ENCODE measurements at regions not wholly inside any gene's neighbourhood (a gene's known extent, or its start where the extent isn't known, plus 50 kb on each side); places are given as distances from the start of the nearest gene placed in this dataset.

- in situ Hi-C loops (cut with MboI; ENCODE audit: low sequenced_read_pairs) = no loop called here
Observed at GRCh38 chr12:92089559-92089958, 56.1 kb downstream of the BTG1 start.

- in situ Hi-C loops (cut with MboI; ENCODE audit: low sequenced_read_pairs) = no loop called here
Observed at GRCh38 chr12:92088805-92089204, 56.8 kb downstream of the BTG1 start.

GRCh38 chr12:92085736-92086040 lies 60.0 kb downstream of the BTG1 start:
- in situ Hi-C loops (cut with MboI; ENCODE audit: low sequenced_read_pairs) = no loop called here

DNA sequence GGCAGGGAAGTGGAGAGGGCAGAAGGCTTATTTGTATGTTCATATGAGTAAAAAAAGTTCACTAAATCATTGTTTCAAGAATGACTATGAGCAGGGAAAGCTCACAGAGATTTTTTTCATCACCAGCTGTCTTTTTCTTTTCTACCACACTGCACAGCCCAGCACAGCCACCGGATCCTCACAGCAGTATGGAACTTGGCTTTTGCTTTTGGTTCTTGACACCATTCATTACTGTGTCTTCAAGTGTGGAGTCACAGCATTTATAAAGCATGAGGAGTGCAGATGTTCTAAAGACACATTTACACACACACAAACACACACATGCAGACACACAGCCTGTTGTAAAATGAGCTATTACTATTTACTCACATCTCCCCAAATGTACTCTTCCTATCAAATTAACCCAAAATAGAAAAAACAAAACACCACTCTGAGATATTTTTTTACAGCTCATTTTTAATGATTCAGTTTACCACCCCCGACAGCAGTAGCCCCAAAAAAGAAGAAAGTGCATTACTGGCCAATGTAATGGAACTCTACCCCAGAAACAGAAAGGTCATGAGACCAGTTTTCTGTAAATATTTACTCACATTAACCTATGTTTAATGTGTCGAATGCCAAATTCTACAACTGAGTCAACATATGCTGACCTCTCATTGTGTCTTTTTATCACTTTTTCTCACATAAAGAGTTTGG lies 60.5 kb downstream of the BTG1 start:
- in situ Hi-C loops (cut with MboI; ENCODE audit: low sequenced_read_pairs) = no loop called here

GRCh38 chr12:92080911-92081285 lies 64.7 kb downstream of the BTG1 start:
- in situ Hi-C loops (cut with MboI; ENCODE audit: low sequenced_read_pairs) = no loop called here

- in situ Hi-C loops (cut with MboI; ENCODE audit: low sequenced_read_pairs) = no loop called here
Observed at GRCh38 chr12:92079054-92079385, 66.6 kb downstream of the BTG1 start.

DNA sequence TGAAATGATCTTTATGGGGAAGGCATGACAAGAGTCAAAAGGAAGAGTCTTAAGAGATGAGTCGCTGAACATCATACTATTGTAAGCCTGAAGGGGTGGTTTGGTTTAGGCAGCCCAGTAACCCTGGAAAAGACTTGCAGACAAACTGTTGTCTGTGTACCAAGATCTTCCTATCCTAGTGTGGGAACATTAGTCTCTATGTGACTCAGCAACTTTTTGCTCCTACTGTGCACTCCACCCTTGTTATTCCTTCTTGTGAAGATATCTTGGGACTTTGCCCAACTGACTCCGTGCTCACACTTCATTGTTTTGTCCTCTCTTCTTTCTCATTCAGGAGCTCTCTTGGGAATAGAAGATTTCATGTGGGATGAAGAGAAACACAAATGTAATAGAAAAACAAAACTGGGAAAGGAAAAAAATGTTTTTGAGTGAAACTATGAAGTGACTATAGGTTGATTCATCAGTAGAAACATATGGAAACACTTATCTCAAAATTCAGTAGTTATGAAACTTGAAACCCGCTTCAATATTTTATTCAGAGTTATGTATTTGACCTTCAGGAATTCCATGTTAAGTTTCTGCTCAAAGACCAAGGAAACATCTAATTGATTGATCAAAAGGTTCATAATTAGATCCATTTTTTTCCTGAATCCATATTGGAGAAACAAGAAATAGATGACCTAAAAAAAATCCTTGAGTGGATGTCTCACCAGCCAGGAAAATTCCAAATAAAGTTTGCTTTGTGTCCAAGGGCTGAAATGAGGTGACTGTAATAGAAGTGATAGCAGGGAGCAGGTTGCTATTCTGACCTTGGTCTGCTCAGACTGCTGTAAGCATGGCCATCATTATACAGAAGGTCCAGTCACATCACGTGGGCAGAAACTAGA lies 67.2 kb downstream of the BTG1 start:
- in situ Hi-C loops (cut with MboI; ENCODE audit: low sequenced_read_pairs) = no loop called here

- in situ Hi-C loops (cut with MboI; ENCODE audit: low sequenced_read_pairs) = no loop called here
Observed at GRCh38 chr12:92077530-92077929, 68.1 kb downstream of the BTG1 start.

DNA sequence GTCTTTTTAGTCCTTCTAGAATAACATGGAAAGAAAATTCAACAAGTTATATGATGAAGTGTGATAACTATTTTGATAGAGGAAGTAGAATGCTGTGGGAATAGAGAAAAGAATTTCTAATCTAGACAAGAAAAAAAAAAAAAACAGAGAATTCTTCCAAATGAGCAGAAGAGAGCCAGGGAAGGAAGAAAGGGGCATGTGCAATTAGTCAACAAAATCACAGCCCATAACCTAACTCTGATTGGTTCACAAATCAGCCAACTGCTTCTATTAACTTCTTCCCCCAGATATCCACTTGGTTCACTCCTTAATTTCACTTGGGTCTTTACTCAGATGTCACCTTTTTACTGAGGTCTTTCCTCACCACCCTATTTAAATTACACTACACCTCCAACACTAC lies 69.5 kb downstream of the BTG1 start:
- in situ Hi-C loops (cut with MboI; ENCODE audit: low sequenced_read_pairs) = no loop called here

DNA sequence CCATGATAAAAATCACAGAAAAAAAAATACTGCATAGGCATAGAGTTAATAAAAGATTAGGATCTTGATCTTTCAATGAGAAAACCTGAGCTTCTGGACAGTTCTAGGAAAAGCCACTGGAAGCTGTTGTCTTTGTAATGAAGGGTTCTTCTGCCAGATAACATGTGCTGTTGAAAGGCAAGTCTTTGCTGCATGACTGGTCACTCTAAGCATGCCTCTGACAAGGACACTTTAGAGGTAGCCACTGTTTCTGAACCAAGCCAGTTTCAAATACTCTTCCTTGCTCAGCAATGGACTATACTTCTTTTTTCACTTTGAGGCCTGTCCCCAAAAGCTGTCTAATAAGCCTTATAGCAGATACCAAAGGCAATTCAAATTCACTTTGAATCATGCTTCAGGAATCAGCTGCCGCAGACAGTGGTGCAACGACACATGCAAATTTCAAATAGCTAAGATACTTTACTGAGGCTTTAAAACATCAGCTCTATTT lies 70.2 kb downstream of the BTG1 start:
- in situ Hi-C loops (cut with MboI; ENCODE audit: low sequenced_read_pairs) = no loop called here

DNA sequence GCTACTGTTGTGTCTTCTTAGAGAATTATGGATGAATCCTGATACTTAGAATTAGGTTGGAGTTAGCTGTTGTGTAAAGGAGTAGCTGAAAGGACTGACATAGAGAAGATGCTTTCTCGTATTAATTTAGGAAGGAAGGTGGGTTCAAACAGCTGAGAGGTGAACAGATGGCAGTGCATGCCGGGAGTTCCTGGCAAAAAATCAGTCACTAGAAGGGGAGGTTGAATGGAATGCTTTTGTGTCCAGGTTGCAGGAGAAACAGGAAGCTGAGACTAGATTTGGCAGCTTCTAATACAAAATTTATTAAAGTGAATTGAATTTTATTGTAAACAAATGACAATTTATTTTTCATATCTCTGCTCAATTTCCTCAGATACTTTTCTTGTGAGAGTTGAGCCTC lies 70.8 kb downstream of the BTG1 start:
- in situ Hi-C loops (cut with MboI; ENCODE audit: low sequenced_read_pairs) = no loop called here

GRCh38 chr12:92073094-92073493 lies 72.6 kb downstream of the BTG1 start:
- in situ Hi-C loops (cut with MboI; ENCODE audit: low sequenced_read_pairs) = no loop called here

- in situ Hi-C loops (cut with MboI; ENCODE audit: low sequenced_read_pairs) = no loop called here
Observed at GRCh38 chr12:92072112-92072511, 73.5 kb downstream of the BTG1 start.

GRCh38 chr12:92070864-92071445 lies 74.7 kb downstream of the BTG1 start:
- in situ Hi-C loops (cut with MboI; ENCODE audit: low sequenced_read_pairs) = no loop called here

- in situ Hi-C loops (cut with MboI; ENCODE audit: low sequenced_read_pairs) = no loop called here
Observed at GRCh38 chr12:92070054-92070863, 75.4 kb downstream of the BTG1 start.

- in situ Hi-C loops (cut with MboI; ENCODE audit: low sequenced_read_pairs) = no loop called here
Observed at GRCh38 chr12:92068459-92068858, 77.2 kb downstream of the BTG1 start.

GRCh38 chr12:92065639-92066038 lies 80.0 kb downstream of the BTG1 start:
- in situ Hi-C loops (cut with MboI; ENCODE audit: low sequenced_read_pairs) = no loop called here

DNA sequence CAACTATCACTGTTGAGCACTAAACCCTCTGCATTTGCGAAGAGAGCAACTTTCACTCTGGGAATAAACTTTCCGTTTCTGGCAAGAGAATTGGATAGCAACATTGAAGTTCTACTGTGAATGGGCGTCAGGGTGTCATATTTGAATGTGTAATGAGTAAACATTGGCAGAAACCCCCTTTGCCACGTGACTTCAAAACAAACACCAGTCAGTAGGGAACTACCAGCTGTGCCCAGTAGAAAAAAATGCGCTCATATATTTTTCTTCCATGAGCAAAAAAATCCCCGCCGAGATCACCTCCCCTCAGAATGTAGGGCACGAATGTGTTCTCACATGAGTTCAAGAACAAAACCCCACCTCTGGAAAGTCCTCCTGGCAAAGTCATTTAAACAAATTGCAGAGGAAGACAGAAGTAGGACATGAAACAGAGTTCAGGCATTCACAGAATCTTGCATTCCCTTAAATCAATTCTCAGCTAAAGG lies 80.6 kb downstream of the BTG1 start:
- in situ Hi-C loops (cut with MboI; ENCODE audit: low sequenced_read_pairs) = no loop called here

DNA sequence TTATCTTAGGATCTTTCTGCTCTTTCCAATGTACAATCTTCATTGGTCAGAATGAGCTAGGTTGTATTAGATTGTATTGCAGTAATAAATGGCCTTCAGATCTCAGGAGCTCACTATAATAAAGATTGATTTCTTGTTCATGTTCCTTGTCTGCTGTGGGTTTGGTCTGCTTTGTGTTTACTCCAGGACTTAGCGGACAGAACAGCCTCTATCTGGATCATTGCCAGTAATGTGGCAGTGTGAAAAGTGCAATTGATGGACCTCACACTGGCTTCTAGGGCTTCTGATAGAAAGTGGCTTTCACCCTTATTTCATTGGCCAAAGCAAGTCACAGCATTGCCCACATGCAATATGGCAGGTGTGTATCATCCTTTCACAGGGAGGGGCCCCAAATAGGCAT lies 81.2 kb downstream of the BTG1 start:
- in situ Hi-C loops (cut with MboI; ENCODE audit: low sequenced_read_pairs) = no loop called here

DNA sequence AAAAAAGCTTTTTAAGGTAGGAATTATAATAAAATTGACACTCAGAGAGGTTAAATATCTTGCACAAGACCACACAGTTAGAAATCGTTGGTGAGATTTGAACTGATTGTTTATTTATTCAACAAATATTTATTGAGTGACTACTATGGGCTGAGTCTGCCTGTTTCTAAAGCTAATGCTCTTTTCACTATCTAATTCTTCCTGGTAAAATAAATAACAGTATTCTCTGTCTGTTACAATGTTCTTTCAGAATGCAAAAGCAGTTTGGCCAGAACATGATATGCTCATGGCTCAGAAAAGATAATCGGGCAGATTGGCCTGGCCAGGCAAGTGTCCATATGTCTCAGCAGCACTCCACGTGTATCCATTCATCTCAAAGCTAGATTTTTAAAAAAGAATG lies 82.0 kb downstream of the BTG1 start:
- in situ Hi-C loops (cut with MboI; ENCODE audit: low sequenced_read_pairs) = no loop called here
